ENCODE measurements at regions not wholly inside any gene's neighbourhood (a gene's known extent, or its start where the extent isn't known, plus 50 kb on each side); places are given as distances from the start of the nearest gene placed in this dataset.
"Not testable (repeated sequence)": the region's sequence is repeated elsewhere in the genome, so short reads cannot be mapped to it uniquely, and the experiment has no call there.

DNA sequence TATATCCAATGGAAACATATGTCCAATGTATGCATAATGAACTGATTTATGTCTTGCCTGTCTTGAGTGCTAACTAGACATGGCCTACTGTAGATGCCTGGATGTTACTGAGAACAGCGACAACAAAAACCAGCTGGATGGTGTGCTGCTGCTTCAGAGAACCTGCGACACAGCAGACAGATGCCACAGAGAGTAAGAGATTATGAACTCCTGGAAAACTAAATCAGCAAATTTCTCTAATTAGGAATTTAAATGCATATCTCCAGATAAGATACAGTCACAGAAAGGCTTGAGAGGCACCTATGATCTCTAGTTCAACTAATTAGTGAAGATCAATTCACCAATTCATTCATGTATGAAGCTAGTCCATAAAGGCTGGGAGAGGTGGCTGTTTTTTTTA, 1508.0 kb upstream of the TENM4 start:
- Histone ChIP-seq H3K27me3 (ENCODE audit: control insufficient read depth, insufficient read depth, low read length) (no peaks in the 10 kb centered on the region), H3K9me3 (ENCODE audit: control insufficient read depth, low read depth, low read length) (no peaks in the 10 kb centered on the region), H3K27ac (ENCODE audit: low read length) (no peak overlapping the region), H3K4me3 (ENCODE audit: low read length) (no peak overlapping the region), H3K9ac (ENCODE audit: low read length) (no peak overlapping the region), H3K36me3 (ENCODE audit: control insufficient read depth, low read depth, low read length) (no peaks in the 10 kb centered on the region), H3K4me1 (ENCODE audit: control insufficient read depth, low read depth, low read length) (no peaks in the 10 kb centered on the region)

DNA sequence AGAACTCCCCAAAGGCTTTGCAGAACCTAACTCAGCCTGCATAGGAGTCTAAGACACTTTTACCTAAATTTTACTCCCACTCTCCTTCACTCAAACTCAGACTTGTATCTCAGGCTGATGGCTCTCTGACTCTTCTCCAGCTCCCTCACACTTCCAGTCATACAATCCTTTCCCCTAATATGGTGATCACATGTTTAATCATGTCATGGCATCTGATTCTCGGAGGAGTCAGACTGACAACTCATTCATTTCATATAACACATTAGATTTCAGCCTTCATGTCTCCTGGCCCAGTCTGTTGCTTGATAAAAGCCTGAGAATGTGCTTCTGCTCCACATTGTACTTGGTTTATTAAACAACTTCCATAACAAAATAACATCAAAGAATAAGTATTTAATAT, 1503.9 kb upstream of the TENM4 start:
- H3K27ac ChIP-seq (ENCODE audit: low read length) = no peak overlapping the region
- no peak overlapping the region for H3K9ac ChIP-seq (ENCODE audit: low read length)
- H3K4me3 ChIP-seq (ENCODE audit: low read length) = no peak overlapping the region
- H3K36me3 ChIP-seq (ENCODE audit: control insufficient read depth, low read depth, low read length) = no peaks in the 10 kb centered on the region
- peaks cover 6% of the 10 kb centered on the region for H3K4me1 ChIP-seq (ENCODE audit: control insufficient read depth, low read depth, low read length)
- no peaks in the 10 kb centered on the region for H3K9me3 ChIP-seq (ENCODE audit: control insufficient read depth, low read depth, low read length)
- H3K27me3 ChIP-seq (ENCODE audit: control insufficient read depth, insufficient read depth, low read length) = no peaks in the 10 kb centered on the region

DNA sequence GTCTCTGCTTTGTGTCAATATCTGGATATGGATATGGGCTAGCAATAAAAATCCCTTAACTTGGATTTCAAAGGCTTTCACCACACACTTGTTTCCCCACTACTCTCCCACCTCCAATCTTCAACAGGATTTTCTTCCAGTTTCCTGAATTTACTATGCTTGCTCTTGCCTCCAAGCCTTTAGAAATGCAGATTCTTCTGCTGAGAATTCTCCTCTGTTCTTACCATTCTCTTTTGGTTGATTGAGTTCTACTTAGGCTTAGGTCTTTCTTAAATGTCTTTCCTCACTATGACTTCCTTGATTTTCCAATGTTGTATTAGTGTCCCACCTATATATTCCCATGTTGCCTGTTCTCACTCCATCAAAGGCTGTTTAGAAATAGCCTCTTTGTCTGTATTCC, 1502.4 kb upstream of the TENM4 start:
- Histone ChIP-seq H3K27ac (ENCODE audit: low read length) (no peak overlapping the region), H3K4me3 (ENCODE audit: low read length) (no peak overlapping the region), H3K9me3 (ENCODE audit: control insufficient read depth, low read depth, low read length) (no peaks in the 10 kb centered on the region), H3K9ac (ENCODE audit: low read length) (no peak overlapping the region), H3K27me3 (ENCODE audit: control insufficient read depth, insufficient read depth, low read length) (no peaks in the 10 kb centered on the region), H3K4me1 (ENCODE audit: control insufficient read depth, low read depth, low read length) (peaks cover 6% of the 10 kb centered on the region), H3K36me3 (ENCODE audit: control insufficient read depth, low read depth, low read length) (no peaks in the 10 kb centered on the region)

DNA sequence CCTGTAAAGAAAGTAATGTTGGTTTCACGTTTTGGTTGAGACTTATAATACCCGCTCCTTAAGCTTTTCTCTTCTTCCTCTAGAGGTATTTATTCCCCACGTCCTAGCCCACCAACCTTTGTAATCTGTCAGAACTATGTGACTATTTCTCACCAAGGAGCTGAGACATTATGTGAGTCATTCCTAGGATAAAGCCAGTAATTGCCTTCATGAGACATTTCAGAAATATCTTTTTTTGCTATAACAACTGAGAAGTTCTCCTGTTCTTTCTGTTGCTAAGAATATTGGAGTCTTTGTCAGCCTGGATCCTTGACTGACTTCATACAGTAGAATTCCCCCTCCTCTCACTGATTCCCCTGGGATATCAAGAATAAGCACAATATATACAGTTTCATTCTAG, 1497.0 kb upstream of the TENM4 start:
- no peaks in the 10 kb centered on the region for H3K9me3 ChIP-seq (ENCODE audit: control insufficient read depth, low read depth, low read length)
- no peak overlapping the region for H3K4me3 ChIP-seq (ENCODE audit: low read length)
- H3K9ac ChIP-seq (ENCODE audit: low read length) = no peak overlapping the region
- no peaks in the 10 kb centered on the region for H3K27me3 ChIP-seq (ENCODE audit: control insufficient read depth, insufficient read depth, low read length)
- no peak overlapping the region for H3K27ac ChIP-seq (ENCODE audit: low read length)
- H3K36me3 ChIP-seq (ENCODE audit: control insufficient read depth, low read depth, low read length) = no peaks in the 10 kb centered on the region
- H3K4me1 ChIP-seq (ENCODE audit: control insufficient read depth, low read depth, low read length) = no peaks in the 10 kb centered on the region

DNA sequence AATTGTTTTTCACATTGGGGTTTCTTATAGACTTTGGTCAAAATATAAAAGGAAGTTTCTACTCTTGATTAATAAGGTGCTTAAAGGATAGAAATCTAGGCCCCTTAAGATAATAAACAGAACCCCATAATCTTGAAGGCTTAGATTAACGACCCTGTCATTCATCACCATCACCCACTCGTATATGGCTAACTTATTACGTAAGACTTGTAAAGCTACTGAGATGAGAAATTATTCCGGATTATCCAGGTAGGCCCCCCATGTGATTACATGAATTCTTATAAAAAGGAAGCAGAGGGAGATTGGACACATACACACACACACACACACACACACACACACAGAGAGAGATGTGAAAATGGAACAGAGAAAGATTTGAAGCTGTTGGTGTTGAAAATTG, 1489.2 kb upstream of the TENM4 start:
- H3K4me3 ChIP-seq (ENCODE audit: low read length) = no peak overlapping the region

DNA sequence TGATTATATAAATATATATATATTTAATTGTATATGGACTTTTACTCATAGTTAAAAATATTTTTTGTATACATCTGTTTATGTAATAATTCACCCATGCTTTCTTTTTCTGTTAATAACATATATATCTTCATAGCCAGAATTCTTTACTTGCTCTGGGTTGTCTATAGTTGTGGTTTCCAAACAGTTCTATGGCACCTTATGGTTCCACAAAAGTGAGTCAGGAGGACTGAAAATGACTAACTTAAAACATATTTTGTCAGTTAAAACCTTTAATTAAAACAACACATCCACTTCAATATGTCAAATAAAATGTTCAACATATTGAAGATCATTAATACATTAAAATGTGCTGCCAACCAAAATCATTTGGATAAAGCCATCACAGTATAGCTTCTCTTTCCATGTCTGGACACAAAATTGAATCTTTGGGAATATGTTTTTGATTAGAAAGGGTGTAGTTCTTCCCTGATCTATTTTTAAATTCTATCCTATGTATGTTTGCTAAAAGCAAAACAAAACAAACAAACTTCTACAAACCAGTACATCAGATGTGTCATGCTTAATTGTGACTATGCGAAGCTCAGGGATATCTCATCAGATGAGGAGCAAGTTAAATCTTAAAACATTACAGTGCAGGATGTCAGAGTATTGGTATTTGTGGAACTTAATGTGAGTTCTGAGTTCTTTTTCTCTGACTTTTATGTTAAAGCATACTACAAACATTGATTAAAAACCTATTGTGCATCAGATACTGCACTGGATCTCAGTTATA, 1488.4 kb upstream of the TENM4 start:
- H3K27me3 ChIP-seq (ENCODE audit: control insufficient read depth, insufficient read depth, low read length) = no peaks in the 10 kb centered on the region
- no peaks in the 10 kb centered on the region for H3K36me3 ChIP-seq (ENCODE audit: control insufficient read depth, low read depth, low read length)
- no peak overlapping the region for H3K9ac ChIP-seq (ENCODE audit: low read length)
- H3K4me1 ChIP-seq (ENCODE audit: control insufficient read depth, low read depth, low read length) = no peaks in the 10 kb centered on the region
- H3K9me3 ChIP-seq (ENCODE audit: control insufficient read depth, low read depth, low read length) = no peaks in the 10 kb centered on the region
- H3K27ac ChIP-seq (ENCODE audit: low read length) = no peak overlapping the region
- H3K4me3 ChIP-seq (ENCODE audit: low read length) = no peak overlapping the region

More for the DNA sequence above, 1489.2 kb upstream of the TENM4 start:
- H3K27ac ChIP-seq (ENCODE audit: low read length) = no peak overlapping the region
- no peaks in the 10 kb centered on the region for H3K4me1 ChIP-seq (ENCODE audit: control insufficient read depth, low read depth, low read length)
- H3K36me3 ChIP-seq (ENCODE audit: control insufficient read depth, low read depth, low read length) = no peaks in the 10 kb centered on the region
- no peaks in the 10 kb centered on the region for H3K9me3 ChIP-seq (ENCODE audit: control insufficient read depth, low read depth, low read length)
- no peak overlapping the region for H3K9ac ChIP-seq (ENCODE audit: low read length)
- no peaks in the 10 kb centered on the region for H3K27me3 ChIP-seq (ENCODE audit: control insufficient read depth, insufficient read depth, low read length)

DNA sequence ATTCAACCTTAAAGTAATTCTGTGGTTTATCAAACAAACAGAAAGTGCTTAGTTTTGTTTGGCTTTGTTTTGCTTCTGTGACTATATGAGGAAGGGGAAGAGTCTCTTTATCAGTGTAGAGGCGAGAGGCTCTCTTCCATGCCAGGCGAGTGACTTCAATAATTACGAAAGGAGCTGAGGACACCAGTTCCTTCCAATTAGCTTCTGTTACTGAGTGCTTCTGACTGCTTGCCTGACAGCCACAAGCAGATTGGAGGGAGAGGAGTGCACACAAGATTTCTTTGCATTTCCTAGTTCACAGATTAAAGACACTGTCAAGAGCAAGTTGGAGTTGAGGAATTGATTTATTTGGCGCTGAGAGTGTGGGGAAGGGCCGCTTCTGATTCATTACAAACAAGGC, 1484.5 kb upstream of the TENM4 start:
- H3K9ac ChIP-seq (ENCODE audit: low read length) = no peak overlapping the region
- no peak overlapping the region for H3K27ac ChIP-seq (ENCODE audit: low read length)
- H3K4me3 ChIP-seq (ENCODE audit: low read length) = no peak overlapping the region
- no peaks in the 10 kb centered on the region for H3K9me3 ChIP-seq (ENCODE audit: control insufficient read depth, low read depth, low read length)
- no peaks in the 10 kb centered on the region for H3K27me3 ChIP-seq (ENCODE audit: control insufficient read depth, insufficient read depth, low read length)
- H3K36me3 ChIP-seq (ENCODE audit: control insufficient read depth, low read depth, low read length) = no peaks in the 10 kb centered on the region
- no peaks in the 10 kb centered on the region for H3K4me1 ChIP-seq (ENCODE audit: control insufficient read depth, low read depth, low read length)

DNA sequence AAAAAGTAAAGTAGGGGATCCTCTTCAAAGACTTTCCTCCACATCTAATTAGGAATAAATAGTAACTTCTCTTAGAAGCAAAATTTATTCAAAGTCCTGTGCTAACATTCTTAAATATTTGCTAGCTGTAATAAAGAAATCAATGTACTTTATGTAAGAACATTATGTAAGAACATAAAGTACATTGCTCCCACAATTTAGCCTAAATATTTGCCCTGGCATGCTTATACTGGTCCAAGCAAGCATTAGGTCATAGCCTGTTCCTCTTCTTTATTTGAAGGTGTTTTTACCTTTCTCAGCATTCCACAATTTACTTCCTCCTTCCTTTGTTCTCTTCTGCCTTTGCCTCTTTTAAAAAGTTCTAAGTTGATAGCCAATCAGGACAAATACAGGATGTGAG, 1480.5 kb upstream of the TENM4 start:
- H3K36me3 ChIP-seq (ENCODE audit: control insufficient read depth, low read depth, low read length); H3K4me3 ChIP-seq (ENCODE audit: low read length); H3K9me3 ChIP-seq (ENCODE audit: control insufficient read depth, low read depth, low read length); H3K27ac ChIP-seq (ENCODE audit: low read length); H3K9ac ChIP-seq (ENCODE audit: low read length); H3K27me3 ChIP-seq (ENCODE audit: control insufficient read depth, insufficient read depth, low read length); H3K4me1 ChIP-seq (ENCODE audit: control insufficient read depth, low read depth, low read length): not testable (repeated sequence)

DNA sequence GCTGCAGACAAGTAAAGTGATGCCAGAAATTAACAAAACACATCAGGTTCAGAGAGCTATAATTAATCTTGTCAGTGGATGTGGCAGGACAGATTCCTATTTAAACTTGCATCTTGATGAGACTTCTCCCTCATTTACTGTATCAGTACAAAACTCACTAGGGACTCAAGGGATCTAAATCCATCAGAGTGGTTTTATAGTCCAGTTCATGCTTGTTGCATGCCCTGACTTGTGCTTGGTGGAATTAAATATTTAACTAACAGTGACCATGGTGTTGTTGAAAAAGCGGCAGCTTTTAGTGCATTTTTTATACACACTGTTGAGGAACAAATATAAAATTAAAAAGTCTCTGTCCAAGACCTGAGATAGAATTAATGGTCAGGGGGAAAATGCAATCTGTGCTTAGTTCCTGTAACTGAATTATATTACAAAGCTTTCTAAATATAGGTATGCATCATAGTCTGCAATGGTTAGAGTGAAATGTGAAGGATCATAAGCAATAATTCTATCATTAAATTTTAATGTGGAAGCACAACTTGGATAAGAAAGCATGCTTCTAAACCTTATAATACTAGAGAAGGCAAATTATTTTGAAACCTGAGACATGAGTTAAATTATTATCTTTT, 1475.5 kb upstream of the TENM4 start:
- Histone ChIP-seq H3K27ac (ENCODE audit: low read length) (no peak overlapping the region), H3K36me3 (ENCODE audit: control insufficient read depth, low read depth, low read length) (no peaks in the 10 kb centered on the region), H3K27me3 (ENCODE audit: control insufficient read depth, insufficient read depth, low read length) (no peaks in the 10 kb centered on the region), H3K9ac (ENCODE audit: low read length) (no peak overlapping the region), H3K4me3 (ENCODE audit: low read length) (no peak overlapping the region), H3K4me1 (ENCODE audit: control insufficient read depth, low read depth, low read length) (peaks cover 5% of the 10 kb centered on the region), H3K9me3 (ENCODE audit: control insufficient read depth, low read depth, low read length) (no peaks in the 10 kb centered on the region)

DNA sequence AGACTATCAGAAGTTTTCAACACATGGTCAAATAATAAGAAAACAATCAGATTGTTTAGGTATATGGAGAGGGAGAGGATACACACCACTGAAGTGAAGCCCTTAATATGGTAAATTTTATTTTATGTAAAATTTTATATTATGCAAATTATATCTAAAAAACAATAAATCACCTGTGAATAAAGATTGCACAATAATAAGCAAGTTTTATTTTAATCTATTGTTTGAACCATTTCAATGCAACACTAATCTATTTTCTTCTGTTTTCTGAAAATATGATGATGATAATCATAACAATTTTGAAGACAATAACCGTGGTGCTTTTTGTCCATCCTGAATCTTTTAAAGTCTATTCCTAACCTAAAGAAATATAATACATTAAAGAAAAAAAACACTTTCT, 1473.5 kb upstream of the TENM4 start:
- H3K4me3 ChIP-seq (ENCODE audit: low read length) = no peak overlapping the region
- peaks cover 5% of the 10 kb centered on the region for H3K4me1 ChIP-seq (ENCODE audit: control insufficient read depth, low read depth, low read length)
- H3K9ac ChIP-seq (ENCODE audit: low read length) = no peak overlapping the region

DNA sequence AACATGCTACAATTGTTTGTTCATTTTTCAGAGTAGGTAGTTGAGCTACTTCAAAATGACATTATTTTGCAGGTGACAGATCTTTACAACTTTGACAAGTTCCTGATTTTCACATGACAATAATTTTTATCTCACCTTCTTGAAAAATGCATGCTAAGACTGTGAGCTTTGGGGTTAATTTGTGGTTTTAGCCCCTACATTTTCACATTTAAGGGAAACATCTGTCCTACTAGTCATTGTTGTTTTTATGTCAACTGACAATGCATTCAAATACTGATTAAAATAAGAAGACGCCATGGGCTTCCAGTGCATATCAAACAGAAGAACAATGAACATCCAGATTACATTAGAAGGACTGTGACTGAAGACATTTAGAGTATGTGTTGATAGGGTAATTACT, 1470.8 kb upstream of the TENM4 start:
- no peaks in the 10 kb centered on the region for H3K36me3 ChIP-seq (ENCODE audit: control insufficient read depth, low read depth, low read length)
- H3K4me1 ChIP-seq (ENCODE audit: control insufficient read depth, low read depth, low read length) = peaks cover 5% of the 10 kb centered on the region
- H3K4me3 ChIP-seq (ENCODE audit: low read length) = no peak overlapping the region
- H3K9me3 ChIP-seq (ENCODE audit: control insufficient read depth, low read depth, low read length) = no peaks in the 10 kb centered on the region
- H3K27me3 ChIP-seq (ENCODE audit: control insufficient read depth, insufficient read depth, low read length) = no peaks in the 10 kb centered on the region
- no peak overlapping the region for H3K9ac ChIP-seq (ENCODE audit: low read length)
- H3K27ac ChIP-seq (ENCODE audit: low read length) = no peak overlapping the region

More for the DNA sequence above, 1473.5 kb upstream of the TENM4 start:
- Histone ChIP-seq H3K9me3 (ENCODE audit: control insufficient read depth, low read depth, low read length) (no peaks in the 10 kb centered on the region), H3K27me3 (ENCODE audit: control insufficient read depth, insufficient read depth, low read length) (no peaks in the 10 kb centered on the region), H3K36me3 (ENCODE audit: control insufficient read depth, low read depth, low read length) (no peaks in the 10 kb centered on the region), H3K27ac (ENCODE audit: low read length) (no peak overlapping the region)

DNA sequence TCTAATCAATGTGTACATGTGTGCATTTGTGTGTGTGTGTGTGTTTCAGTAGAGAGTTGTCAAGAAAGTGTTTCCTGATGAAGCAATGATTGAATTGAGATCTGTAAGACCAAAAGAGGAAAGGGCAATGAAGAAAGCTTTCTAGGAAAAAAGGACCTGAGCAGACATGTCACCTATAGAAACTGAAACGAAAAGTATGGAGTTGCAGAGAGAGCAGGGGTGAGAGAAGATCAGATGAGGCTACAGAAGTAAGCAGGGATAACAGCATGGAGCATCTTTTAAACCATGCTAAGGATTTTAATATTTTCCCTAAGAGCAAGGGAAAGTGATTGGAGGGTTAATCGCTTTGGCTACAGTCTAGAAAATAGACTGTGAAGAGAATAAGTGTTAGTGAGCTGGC, 1459.4 kb upstream of the TENM4 start:
- no peak overlapping the region for H3K4me3 ChIP-seq (ENCODE audit: low read length)
- no peaks in the 10 kb centered on the region for H3K36me3 ChIP-seq (ENCODE audit: control insufficient read depth, low read depth, low read length)
- no peak overlapping the region for H3K27ac ChIP-seq (ENCODE audit: low read length)
- no peaks in the 10 kb centered on the region for H3K4me1 ChIP-seq (ENCODE audit: control insufficient read depth, low read depth, low read length)
- no peaks in the 10 kb centered on the region for H3K27me3 ChIP-seq (ENCODE audit: control insufficient read depth, insufficient read depth, low read length)
- H3K9me3 ChIP-seq (ENCODE audit: control insufficient read depth, low read depth, low read length) = no peaks in the 10 kb centered on the region
- H3K9ac ChIP-seq (ENCODE audit: low read length) = no peak overlapping the region
